C4-2B (cell line): ENCODE measurements at regions not wholly inside any gene's neighbourhood (a gene's known extent, or its start where the extent isn't known, plus 50 kb on each side); places are given as distances from the start of the nearest gene placed in this dataset.
"Not testable (repeated sequence)": the region's sequence is repeated elsewhere in the genome, so short reads cannot be mapped to it uniquely, and the experiment has no call there.

Source experiments
- ZFX ChIP-seq: fragments of 450-650 bp; IDR thresholded peaks from 2 replicates; pipeline ENCODE4 v1.6.1; 2017
- TF ChIP-seq, protein P1 (sequence below): fragments of 450-650 bp; conservative IDR thresholded peaks from 2 replicates; pipeline ENCODE4 v1.5.1; 2017; ENCODE audit warnings: mild to moderate bottlenecking

DNA sequence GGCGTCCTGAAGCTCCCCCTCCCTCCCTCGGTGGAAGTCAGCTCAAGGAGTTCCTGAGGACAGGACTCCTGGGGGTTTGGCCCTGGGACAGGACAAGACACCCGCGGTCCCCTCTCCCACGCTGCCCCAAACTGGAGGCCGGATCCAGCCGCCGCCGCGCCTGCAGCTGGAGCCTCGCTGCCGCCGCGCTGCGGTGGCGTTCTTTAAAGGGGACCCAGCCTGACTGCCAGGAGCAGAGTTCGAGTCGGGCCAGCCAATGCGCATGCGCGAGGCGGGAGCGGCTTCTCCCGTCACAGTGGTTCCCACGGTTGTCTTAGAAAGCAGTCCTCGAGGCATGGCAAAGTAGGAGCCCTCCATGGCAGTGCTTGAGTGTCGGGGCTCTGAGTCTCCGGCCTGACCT is 362.7 kb upstream of the ZNF337 start:
- TF ChIP-seq, protein P1, sequence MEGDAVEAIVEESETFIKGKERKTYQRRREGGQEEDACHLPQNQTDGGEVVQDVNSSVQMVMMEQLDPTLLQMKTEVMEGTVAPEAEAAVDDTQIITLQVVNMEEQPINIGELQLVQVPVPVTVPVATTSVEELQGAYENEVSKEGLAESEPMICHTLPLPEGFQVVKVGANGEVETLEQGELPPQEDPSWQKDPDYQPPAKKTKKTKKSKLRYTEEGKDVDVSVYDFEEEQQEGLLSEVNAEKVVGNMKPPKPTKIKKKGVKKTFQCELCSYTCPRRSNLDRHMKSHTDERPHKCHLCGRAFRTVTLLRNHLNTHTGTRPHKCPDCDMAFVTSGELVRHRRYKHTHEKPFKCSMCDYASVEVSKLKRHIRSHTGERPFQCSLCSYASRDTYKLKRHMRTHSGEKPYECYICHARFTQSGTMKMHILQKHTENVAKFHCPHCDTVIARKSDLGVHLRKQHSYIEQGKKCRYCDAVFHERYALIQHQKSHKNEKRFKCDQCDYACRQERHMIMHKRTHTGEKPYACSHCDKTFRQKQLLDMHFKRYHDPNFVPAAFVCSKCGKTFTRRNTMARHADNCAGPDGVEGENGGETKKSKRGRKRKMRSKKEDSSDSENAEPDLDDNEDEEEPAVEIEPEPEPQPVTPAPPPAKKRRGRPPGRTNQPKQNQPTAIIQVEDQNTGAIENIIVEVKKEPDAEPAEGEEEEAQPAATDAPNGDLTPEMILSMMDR = not testable (repeated sequence)
- not testable (repeated sequence) for TF ChIP-seq ZFX
